ENCODE measurements at regions not wholly inside any gene's neighbourhood (a gene's known extent, or its start where the extent isn't known, plus 50 kb on each side); places are given as distances from the start of the nearest gene placed in this dataset.
"Not testable (repeated sequence)": the region's sequence is repeated elsewhere in the genome, so short reads cannot be mapped to it uniquely, and the experiment has no call there.

- H3K27me3 ChIP-seq (replicated peaks; ENCODE audit: control insufficient read depth, insufficient read depth, low read length) = no peaks in the 10 kb centered on the region
- H3K9ac ChIP-seq (ENCODE audit: low read length) = peak overlapping the region; percentile 73
- H3K4me3 ChIP-seq (ENCODE audit: low read length) = no peak overlapping the region
- DNase-seq (ENCODE audit: low read depth) = no peak
- H3K9me3 ChIP-seq (ENCODE audit: control insufficient read depth, low read length) = peaks cover 20% of the 10 kb centered on the region
- H3K4me1 ChIP-seq (ENCODE audit: control insufficient read depth, insufficient read depth, low read length) = peaks cover 39% of the 10 kb centered on the region
- H3K36me3 ChIP-seq (ENCODE audit: control insufficient read depth, insufficient read depth, low read length, severe bottlenecking) = no peaks in the 10 kb centered on the region
These were observed 73.5 kb upstream of the COL5A1 start for GRCh38 chr9:134568116-134568515.

GRCh38 chr9:134568811-134569210 lies 72.8 kb upstream of the COL5A1 start:
- peak; percentile 34 for DNase-seq (ENCODE audit: low read depth)
- Histone ChIP-seq H3K4me1 (ENCODE audit: control insufficient read depth, insufficient read depth, low read length) (peaks cover 39% of the 10 kb centered on the region), H3K36me3 (ENCODE audit: control insufficient read depth, insufficient read depth, low read length, severe bottlenecking) (no peaks in the 10 kb centered on the region), H3K9me3 (ENCODE audit: control insufficient read depth, low read length) (peaks cover 14% of the 10 kb centered on the region), H3K27me3 (replicated peaks; ENCODE audit: control insufficient read depth, insufficient read depth, low read length) (no peaks in the 10 kb centered on the region), H3K4me3 (ENCODE audit: low read length) (no peak overlapping the region), H3K9ac (ENCODE audit: low read length) (peak overlapping the region; percentile 73)

GRCh38 chr9:134569626-134570025 lies 72.0 kb upstream of the COL5A1 start:
- Histone ChIP-seq H3K27me3 (replicated peaks; ENCODE audit: control insufficient read depth, insufficient read depth, low read length) (no peaks in the 10 kb centered on the region), H3K9me3 (ENCODE audit: control insufficient read depth, low read length) (peaks cover 14% of the 10 kb centered on the region), H3K4me3 (ENCODE audit: low read length) (no peak overlapping the region), H3K4me1 (ENCODE audit: control insufficient read depth, insufficient read depth, low read length) (peaks cover 36% of the 10 kb centered on the region), H3K36me3 (ENCODE audit: control insufficient read depth, insufficient read depth, low read length, severe bottlenecking) (no peaks in the 10 kb centered on the region), H3K9ac (ENCODE audit: low read length) (no peak overlapping the region)
- no peak for DNase-seq (ENCODE audit: low read depth)

- Histone ChIP-seq H3K4me3 (ENCODE audit: low read length) (no peak overlapping the region), H3K36me3 (ENCODE audit: control insufficient read depth, insufficient read depth, low read length, severe bottlenecking) (no peaks in the 10 kb centered on the region), H3K9me3 (ENCODE audit: control insufficient read depth, low read length) (peaks cover 14% of the 10 kb centered on the region), H3K9ac (ENCODE audit: low read length) (peak overlapping the region; percentile 3), H3K27me3 (replicated peaks; ENCODE audit: control insufficient read depth, insufficient read depth, low read length) (peaks cover 4% of the 10 kb centered on the region), H3K4me1 (ENCODE audit: control insufficient read depth, insufficient read depth, low read length) (peaks cover 32% of the 10 kb centered on the region)
- DNase-seq (ENCODE audit: low read depth) = no peak
These were observed 71.4 kb upstream of the COL5A1 start for GRCh38 chr9:134570151-134570621.

DNA sequence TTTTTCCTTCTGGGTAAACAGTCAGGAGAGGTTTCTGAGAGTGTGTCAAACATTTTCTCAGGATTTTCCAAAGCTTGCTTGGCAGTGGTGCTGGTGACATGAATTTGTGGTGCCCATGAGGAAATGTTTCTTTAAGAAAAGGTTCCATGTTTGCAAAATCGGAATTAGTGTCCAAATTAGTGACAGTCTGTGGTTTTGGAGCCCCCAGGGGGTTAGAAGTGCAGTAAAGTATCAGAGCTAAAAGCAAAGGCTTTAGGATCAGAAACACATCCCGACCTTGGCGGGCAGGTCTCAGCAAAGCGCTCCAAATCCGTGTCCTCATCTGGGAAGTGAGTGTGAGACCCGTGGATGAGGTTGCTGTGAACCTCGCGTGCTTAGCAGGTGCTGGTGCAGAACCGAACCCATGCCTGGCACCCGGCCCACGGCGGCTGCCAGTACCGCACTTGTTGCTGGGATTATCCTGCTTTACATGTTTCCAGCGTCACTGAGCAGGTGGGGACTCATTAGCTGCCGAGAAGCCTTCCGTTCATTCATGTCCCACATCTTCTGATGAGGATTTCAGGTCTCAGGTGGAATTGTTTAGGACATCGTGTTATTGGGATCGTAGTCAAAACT lies 70.8 kb upstream of the COL5A1 start:
- no peak for DNase-seq (ENCODE audit: low read depth)
- peaks cover 14% of the 10 kb centered on the region for H3K9me3 ChIP-seq (ENCODE audit: control insufficient read depth, low read length)
- peaks cover 29% of the 10 kb centered on the region for H3K4me1 ChIP-seq (ENCODE audit: control insufficient read depth, insufficient read depth, low read length)
- H3K36me3 ChIP-seq (ENCODE audit: control insufficient read depth, insufficient read depth, low read length, severe bottlenecking) = no peaks in the 10 kb centered on the region
- peaks cover 10% of the 10 kb centered on the region for H3K27me3 ChIP-seq (replicated peaks; ENCODE audit: control insufficient read depth, insufficient read depth, low read length)
- H3K9ac ChIP-seq (ENCODE audit: low read length) = peak overlapping the region; percentile 3
- H3K4me3 ChIP-seq (ENCODE audit: low read length) = no peak overlapping the region

- Histone ChIP-seq H3K27me3 (replicated peaks; ENCODE audit: control insufficient read depth, insufficient read depth, low read length) (peaks cover 14% of the 10 kb centered on the region), H3K9ac (ENCODE audit: low read length) (no peak overlapping the region), H3K36me3 (ENCODE audit: control insufficient read depth, insufficient read depth, low read length, severe bottlenecking) (no peaks in the 10 kb centered on the region), H3K9me3 (ENCODE audit: control insufficient read depth, low read length) (peaks cover 10% of the 10 kb centered on the region), H3K4me1 (ENCODE audit: control insufficient read depth, insufficient read depth, low read length) (peaks cover 29% of the 10 kb centered on the region), H3K4me3 (ENCODE audit: low read length) (no peak overlapping the region)
- no peak for DNase-seq (ENCODE audit: low read depth)
These were observed 70.2 kb upstream of the COL5A1 start for GRCh38 chr9:134571326-134571931.

DNA sequence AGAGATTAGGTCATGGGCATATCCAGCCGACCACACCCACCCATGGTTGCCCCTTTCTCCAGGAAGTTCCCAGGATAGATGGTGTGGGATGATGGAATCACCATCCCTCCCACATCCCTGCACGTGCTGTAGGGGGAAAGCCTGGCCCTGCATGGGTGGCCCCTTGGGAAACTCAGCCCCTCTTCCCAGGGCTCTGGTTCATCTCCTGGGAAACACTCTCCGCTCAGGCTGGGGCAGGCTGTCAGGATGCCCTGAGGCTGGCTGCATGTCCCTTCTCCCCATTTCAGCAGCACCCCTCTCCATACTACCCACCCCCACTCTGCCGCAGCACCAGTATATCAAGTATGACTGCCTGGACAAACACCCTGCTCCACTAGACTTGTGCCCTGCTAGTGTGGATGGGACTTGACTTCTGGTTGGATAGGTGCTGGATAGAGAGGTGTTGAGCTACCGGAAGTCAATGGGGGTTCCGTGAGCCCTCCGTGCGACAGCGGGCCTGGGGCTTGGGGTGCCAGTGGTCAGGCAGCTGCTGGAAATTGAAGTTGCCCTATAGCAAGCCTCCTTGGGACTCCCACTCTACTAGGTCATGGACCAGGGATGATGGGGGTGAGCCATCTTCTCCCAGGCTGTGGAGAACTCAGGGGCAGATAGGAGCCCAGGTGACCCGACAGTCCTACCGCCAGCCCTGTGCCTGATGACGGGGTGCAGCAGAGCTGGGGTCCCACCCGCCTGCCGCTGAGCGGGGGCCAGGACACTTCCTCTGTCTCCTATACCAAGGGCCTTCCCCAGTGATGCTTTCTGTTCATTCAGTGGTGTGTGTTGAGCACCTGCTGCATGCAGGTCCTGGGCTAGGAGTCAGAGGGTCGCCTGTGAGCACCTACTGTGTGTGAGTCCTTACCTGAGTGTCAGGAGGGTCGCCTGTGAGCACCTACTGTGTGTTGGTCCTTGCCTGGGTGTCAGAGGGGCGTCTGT lies 69.4 kb upstream of the COL5A1 start:
- no peaks in the 10 kb centered on the region for H3K36me3 ChIP-seq (ENCODE audit: control insufficient read depth, insufficient read depth, low read length, severe bottlenecking)
- peaks cover 22% of the 10 kb centered on the region for H3K27me3 ChIP-seq (replicated peaks; ENCODE audit: control insufficient read depth, insufficient read depth, low read length)
- no peak overlapping the region for H3K9ac ChIP-seq (ENCODE audit: low read length)
- no peak overlapping the region for H3K4me3 ChIP-seq (ENCODE audit: low read length)
- peaks cover 2% of the 10 kb centered on the region for H3K9me3 ChIP-seq (ENCODE audit: control insufficient read depth, low read length)
- peaks cover 29% of the 10 kb centered on the region for H3K4me1 ChIP-seq (ENCODE audit: control insufficient read depth, insufficient read depth, low read length)
- DNase-seq (ENCODE audit: low read depth) = no peak

DNA sequence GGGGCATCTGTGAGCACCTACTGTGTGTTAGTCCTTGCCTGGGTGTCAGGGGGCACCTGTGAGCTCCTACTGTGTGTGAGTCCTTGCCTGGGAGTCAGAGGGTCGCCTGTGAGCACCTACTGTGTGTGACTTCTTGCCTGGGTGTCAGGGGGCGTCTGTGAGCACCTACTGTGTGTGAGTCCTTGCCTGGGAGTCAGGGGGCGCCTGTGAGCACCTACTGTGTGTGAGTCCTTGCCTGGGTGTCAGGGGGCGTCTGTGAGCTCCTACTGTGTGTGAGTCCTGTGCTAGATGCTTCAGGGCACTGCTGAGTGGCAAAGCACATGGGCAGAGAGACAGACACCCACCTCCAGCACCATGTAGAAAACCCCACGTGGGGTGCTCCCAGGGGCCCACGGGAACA lies 66.9 kb upstream of the COL5A1 start:
- H3K9ac ChIP-seq (ENCODE audit: low read length); H3K36me3 ChIP-seq (ENCODE audit: control insufficient read depth, insufficient read depth, low read length, severe bottlenecking); DNase-seq (ENCODE audit: low read depth); H3K4me3 ChIP-seq (ENCODE audit: low read length); H3K9me3 ChIP-seq (ENCODE audit: control insufficient read depth, low read length): not testable (repeated sequence)
- Histone ChIP-seq H3K27me3 (replicated peaks; ENCODE audit: control insufficient read depth, insufficient read depth, low read length) (peaks cover 36% of the 10 kb centered on the region), H3K4me1 (ENCODE audit: control insufficient read depth, insufficient read depth, low read length) (peaks cover 12% of the 10 kb centered on the region)

DNA sequence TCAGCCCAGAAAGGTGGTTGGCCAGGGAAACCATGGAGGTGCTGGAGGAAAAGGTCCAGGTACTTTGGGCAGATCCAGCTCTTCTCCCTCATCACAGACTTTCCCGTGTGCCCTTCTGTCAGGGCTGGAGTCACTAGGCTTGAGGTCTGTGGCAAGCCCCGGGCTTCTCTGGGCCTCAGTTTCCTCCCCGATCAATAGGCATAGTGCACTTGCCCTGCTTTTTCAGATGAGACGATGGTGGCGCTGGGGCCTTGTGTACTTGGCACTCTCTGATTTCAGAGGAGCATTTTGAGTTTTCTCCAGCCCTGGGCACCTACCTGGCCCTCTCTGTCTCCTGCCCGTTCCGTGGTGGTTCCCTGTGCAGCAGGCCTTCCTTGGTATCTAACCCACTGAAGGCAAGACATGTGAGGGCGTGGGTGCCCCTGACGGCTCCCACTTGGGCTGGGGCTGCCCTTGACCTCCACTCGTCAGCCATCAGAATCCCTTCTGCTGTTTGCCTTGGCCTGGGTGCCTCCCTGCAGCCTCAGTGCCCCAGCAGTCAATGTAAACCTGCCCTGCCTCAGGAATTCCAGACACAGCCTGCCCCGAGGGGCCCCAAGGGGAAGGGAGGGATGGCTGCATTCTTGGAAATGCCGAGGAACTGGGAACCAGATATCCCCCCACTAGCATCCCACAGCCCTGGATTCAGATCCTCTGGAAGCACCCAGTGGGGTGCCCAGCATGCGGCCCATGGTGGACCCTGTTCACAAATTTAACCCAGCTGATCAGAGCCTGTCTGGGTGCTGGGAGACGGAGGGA lies 66.3 kb upstream of the COL5A1 start:
- Histone ChIP-seq H3K4me1 (ENCODE audit: control insufficient read depth, insufficient read depth, low read length) (peaks cover 10% of the 10 kb centered on the region), H3K9ac (ENCODE audit: low read length) (no peak overlapping the region), H3K9me3 (ENCODE audit: control insufficient read depth, low read length) (peaks cover under 1% of the 10 kb centered on the region), H3K36me3 (ENCODE audit: control insufficient read depth, insufficient read depth, low read length, severe bottlenecking) (no peaks in the 10 kb centered on the region), H3K27me3 (replicated peaks; ENCODE audit: control insufficient read depth, insufficient read depth, low read length) (peaks cover 36% of the 10 kb centered on the region), H3K4me3 (ENCODE audit: low read length) (no peak overlapping the region)
- DNase-seq (ENCODE audit: low read depth) = no peak

DNA sequence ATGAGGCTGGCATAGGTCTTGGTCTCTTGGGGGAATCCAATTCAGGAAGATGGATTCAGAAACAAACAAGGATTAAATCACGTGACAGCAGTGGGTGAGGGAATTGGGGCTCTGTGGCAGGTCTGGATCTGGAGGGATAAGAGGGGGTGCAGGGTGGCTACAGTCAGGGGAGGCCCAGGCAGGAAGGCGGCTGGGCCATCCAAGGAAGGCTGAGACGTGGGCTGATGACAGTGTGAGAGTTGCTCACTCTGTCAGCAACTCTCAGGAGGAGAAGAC lies 65.8 kb upstream of the COL5A1 start:
- Histone ChIP-seq H3K36me3 (ENCODE audit: control insufficient read depth, insufficient read depth, low read length, severe bottlenecking) (no peaks in the 10 kb centered on the region), H3K9ac (ENCODE audit: low read length) (no peak overlapping the region)

More for the DNA sequence above, 65.8 kb upstream of the COL5A1 start:
- Histone ChIP-seq H3K9me3 (ENCODE audit: control insufficient read depth, low read length) (peaks cover 5% of the 10 kb centered on the region), H3K4me1 (ENCODE audit: control insufficient read depth, insufficient read depth, low read length) (peaks cover 5% of the 10 kb centered on the region), H3K27me3 (replicated peaks; ENCODE audit: control insufficient read depth, insufficient read depth, low read length) (peaks cover 36% of the 10 kb centered on the region), H3K4me3 (ENCODE audit: low read length) (no peak overlapping the region)
- no peak for DNase-seq (ENCODE audit: low read depth)

Data from adipocyte (in vitro differentiated cells).